GM21381 (cell line): ENCODE measurements at regions not wholly inside any gene's neighbourhood (a gene's known extent, or its start where the extent isn't known, plus 50 kb on each side); places are given as distances from the start of the nearest gene placed in this dataset.

Source experiments
- ATAC-seq: cut with Tn5 transposase; IDR thresholded peaks from one replicate; pipeline ENCODE4 v1.9.1; 2021; ENCODE audit warnings: mild to moderate bottlenecking, moderate library complexity; ENCODE audit not compliant: unreplicated experiment

DNA sequence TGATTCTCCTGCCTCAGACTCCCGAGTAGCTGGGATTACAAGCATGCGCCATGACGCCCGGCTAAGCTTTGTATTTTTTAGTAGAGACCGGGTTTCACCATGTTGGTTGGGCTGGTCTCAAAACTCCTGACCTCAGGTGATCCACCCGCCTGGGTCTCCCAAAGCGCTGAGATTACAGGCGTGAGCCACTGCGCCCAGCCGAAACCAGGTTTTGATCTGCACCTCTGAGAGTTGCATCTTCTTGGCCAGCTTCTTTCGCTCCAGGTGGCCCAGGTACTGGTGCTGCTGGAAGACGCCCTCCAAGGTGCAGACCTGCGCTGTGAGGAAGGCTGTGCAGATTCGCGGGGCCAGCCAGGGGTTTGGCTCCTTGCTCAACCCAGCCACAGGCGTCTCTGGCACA is 275.4 kb upstream of the LRRC3B start:
- ATAC-seq, result no peak

DNA sequence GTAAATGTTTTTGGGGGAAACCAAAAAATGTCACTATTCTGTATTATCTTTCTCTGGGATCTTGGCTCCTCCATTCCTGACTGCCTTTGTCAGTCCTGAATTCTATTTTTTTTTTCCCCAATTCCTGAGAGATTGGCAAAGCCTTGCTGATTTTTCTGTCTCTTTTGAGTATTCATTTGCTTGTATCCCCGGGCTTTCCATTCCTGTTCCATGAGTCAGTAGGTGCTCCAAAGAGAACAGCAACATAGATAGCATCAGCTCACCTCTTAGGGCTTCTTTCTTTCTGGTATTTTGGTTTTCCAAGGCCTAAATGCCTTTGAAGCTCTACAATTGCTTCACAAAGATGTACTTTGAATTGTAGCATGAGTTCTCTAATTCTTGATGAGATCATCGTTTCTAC is 271.7 kb upstream of the LRRC3B start:
- no peak for ATAC-seq

DNA sequence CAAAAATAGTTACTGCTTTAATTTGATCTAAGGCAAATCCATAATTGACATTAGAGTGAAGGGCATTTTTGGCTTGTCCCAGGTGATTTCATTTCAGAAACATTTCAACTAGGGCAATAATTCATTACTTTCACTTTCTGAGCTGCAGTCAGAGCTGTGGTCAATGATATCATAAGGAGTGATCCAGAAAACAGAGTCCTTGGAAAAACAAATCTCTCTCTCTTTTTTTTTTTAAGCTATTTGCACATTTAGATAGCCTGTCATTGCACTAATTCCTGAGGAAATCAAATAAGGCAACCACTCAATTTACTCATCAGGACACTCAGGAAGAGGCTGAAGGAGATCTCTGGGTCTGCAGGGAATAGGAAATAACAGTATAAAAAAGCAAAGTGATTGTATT is 269.5 kb upstream of the LRRC3B start:
- ATAC-seq, result no peak

DNA sequence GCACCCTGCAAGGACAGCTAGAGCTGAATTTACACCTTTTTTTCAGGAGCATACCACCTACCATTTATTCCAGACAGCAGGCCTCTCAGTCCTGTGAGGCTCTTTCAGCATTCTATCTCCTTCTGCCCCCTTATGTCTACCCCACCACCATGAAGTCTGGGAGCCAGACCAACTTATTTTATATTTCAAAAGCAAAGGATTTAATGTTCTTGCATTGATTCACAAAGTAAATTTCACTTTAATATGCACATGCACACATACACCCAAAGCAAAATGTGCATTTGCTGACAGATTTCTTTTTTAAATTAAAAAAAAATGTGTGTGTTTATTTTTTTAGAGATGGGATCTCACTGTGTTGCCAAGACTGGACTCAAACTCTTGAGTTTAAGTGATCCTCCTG is 264.2 kb upstream of the LRRC3B start:
- ATAC-seq, result no peak

DNA sequence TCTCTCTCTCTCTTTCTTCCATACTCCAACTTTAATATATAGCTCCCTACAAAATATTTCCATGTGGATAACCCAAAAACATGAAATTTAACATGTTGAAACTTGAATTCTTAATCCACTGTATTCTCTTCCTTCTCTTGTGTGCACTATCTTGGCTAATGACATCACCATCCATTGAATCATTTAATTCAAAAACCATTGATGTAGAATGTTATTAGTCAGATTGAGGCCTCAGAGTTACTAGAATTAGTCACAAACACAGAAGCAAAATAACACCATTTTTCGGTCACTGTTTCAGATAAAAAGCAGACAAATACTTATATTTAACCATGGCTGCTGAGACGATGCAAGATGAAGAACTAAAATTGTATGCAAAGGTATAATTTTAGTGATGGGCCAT is 256.9 kb upstream of the LRRC3B start:
- ATAC-seq, result no peak

DNA sequence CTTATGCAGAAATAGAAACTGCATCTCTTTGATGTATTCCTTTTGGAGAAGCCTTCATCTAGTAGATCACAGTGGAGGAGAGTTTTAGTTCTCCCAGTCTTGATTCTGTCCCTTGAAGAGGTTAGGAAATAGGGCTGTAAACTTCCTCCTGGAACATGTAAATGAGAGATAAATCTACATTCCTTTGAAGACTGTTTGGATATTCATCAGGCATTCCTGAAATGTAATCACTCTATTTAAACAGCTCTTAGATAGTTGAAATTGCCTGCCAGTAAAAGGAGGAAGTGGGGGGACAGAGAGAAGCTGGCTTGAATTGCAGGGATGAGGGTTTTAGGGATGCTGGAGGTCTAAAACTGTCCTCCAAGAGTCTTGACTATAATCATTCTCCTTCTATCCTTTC is 254.3 kb upstream of the LRRC3B start:
- ATAC-seq, result no peak

DNA sequence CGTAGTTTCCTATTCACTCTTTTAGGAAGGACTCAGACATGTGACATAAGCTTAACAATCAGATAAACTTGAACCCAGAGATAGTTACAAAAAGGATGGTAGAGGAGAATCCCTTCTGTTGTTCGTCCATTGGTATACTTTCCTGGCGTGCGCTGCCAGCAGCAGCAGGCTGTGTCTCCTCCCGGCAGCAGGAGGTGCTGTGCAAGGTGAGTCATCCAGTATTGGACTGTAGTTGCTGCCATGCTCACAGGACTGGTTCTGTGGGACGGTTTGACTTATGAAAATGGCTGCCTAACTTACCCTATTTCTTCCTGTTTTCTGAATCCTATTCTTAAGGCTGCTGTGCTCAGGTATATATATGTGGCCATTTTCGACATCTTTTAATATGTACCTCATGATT is 253.4 kb upstream of the LRRC3B start:
- no peak for ATAC-seq

DNA sequence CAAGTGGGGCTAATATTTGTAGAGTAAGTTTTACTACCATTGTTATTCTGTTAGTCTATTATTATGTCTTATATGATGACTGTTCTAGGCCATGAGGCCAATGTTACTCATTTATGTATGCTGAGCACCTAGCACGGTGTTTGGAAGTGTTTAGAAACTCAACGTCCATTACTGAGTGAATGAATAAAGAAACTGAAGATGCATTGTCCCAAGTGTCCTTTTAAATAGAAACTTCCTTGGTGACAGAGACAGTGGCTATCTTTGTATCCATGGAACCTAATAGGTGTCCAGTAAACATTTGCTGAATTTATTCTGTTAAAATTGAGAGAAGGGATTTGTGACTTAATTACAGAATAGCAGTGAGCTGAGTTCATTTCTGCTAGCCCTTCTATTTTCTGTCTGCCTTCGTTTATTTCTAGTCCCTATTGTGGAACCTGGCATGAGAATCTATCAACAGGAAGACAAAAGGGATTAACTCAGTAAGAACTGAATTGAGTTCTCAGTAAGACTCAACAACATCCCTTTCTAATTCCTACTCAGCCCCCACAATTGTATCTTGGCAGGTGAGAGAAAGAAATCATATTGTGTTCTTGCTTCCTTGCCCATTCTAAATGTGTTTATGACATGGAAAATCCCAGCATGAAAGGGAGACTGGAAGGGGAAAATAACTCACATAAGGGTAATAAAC is 246.6 kb upstream of the LRRC3B start:
- ATAC-seq, result no peak

DNA sequence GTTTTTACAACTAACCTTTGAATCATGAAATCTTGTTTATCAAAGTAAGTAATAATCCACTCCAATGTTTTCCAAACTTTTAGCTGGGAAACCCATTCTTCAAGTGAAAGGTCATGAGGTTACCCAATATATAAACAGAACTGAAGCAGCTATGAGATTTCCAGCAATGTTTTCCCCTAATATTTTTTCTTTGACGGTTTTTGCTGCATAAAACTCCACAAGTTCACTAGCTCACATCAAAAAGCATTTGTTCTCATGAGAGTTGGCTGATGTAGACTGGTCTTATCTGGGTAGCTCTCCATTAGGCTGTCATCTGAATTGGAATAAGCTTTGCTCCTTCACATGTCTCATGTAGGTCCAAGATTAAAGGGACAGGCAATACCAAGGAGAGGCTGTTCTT is 241.2 kb upstream of the LRRC3B start:
- no peak for ATAC-seq

DNA sequence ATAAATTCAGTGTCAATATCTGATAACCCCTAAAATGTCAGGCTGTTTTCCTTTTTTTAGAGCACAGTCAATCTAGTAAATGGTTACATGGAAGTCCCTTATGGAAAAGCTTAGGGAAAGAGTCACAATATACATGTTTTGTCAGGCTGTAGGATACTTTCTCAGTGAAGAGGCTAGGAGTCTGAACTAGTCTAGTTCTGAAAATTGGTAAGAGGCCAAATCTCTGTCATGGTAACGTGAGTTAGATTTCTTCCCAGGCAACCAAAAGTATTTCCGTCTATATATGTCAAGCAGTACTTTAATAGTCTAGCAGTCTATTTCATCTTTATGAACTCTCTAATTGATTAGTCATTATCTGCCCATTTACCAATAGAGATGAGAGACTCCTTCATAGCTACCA is 215.9 kb upstream of the LRRC3B start:
- no peak for ATAC-seq

DNA sequence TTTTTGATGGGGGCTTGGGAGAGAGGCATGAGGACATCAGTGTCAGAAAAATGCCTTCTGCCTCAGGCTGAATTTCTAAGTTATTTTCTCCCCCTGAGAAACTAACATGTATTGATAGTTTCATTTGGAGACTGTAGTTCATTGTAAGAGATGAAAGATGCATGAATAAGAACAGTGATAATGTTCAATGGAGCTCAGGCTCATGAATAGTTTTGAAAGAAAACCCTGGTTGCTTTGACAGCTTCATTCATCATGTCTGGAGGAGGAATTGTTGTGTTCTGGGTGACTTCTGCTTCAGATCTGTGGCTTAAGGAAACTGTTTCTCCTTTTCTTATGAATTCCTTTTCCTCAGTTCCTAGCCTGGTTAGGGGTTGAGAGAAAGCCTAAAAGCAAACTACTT is 204.0 kb upstream of the LRRC3B start:
- ATAC-seq, result no peak

DNA sequence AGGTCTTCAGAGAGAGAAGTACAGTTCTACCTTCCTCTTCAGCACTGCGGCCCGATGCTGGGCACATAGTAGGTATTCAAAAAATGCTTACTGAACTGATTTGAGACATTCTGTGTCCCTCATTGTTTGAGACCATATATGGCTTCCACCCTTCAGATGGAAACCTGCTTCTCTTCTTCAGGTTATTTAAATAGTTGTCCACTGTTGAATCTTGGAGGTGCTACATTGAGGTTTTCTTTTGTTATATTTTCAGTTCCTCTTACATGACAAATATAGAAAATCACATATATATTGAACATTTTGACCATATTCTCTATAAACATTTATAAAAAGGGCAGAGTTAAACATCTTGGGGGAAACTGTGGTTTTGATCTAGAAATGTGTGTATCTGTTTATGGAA is 200.2 kb upstream of the LRRC3B start:
- peak; percentile 88 for ATAC-seq

DNA sequence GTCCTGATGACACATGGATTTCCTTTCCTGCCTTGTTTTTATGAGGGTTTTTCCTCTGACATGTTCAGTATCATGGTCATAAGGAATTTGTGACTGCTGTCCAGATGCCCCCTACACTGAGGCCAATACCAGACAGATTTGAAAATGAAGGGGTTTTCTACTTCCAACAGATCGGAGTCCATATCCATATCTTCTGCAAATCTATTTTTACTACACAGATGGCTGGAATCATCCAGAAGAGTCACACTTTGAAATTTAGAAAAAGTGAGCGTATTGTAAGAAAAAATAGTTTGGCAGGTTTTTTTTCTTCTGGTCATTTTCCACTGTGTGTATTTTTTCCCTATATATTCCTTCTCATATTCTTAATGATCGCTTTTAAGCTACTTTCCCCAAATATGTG is 197.5 kb upstream of the LRRC3B start:
- no peak for ATAC-seq

DNA sequence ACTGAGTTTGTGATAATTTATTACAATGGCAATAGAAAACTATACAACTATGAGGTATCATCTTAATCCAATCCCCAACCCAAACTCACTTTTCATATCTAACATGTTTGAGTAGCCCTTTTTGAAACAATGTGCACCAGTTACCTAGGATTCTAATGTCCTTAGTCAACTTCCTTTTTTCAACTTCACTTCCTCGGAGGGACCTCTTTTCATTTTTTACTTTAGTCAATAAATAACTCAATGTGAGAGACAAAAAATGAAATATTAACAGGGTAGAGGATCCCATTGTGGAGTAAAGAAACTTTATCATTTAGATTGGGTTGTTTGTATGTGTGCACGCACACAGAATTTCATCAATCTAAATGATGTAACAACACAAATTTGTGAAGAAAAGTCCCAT is 193.6 kb upstream of the LRRC3B start:
- no peak for ATAC-seq

DNA sequence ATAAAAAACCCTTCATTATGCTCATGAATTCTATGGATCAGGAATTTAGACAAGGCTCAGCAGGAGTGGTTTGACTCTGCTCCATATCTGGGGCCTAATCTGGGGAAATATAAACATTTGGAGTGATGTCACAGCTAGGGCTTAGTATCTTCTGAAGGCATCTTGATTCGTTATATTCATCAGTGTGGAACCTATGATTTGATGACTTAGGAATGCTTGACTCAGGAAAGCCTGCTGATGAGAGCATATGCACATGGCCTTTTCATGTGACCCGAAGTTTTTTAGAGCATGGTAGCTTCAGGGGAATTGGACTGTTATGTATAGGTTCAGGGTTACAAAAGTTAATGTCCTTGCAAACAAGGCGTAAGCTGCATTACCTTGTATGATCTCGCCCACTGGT is 184.9 kb upstream of the LRRC3B start:
- no peak for ATAC-seq

DNA sequence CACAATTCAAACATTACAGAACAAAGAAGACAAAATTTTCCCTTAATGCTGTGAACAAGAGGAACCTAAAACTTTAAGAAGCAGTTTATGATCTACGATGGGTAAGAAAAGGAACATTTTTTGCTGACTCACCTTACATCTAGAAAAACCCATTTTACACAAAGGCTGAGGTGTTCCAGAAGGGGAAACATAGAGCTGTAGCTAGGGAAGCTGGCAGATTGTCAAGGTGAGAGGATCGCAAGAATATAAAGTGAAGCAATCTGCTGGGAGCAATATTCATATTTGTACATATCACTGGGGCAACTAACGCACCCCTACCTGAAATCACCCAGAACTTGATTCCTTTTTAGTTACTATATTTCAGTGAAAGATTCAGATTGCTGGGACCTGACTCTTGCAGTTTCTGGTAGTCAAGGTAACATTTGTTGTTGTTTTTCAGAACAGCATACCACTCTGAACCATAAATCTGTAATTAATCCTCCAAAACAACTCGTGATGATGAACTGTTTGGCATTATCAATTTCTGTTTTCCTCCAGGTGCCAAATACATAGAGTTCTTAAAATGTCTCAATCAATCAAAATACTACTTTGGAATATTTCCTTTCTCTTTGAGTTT is 184.1 kb upstream of the LRRC3B start:
- ATAC-seq, result no peak

DNA sequence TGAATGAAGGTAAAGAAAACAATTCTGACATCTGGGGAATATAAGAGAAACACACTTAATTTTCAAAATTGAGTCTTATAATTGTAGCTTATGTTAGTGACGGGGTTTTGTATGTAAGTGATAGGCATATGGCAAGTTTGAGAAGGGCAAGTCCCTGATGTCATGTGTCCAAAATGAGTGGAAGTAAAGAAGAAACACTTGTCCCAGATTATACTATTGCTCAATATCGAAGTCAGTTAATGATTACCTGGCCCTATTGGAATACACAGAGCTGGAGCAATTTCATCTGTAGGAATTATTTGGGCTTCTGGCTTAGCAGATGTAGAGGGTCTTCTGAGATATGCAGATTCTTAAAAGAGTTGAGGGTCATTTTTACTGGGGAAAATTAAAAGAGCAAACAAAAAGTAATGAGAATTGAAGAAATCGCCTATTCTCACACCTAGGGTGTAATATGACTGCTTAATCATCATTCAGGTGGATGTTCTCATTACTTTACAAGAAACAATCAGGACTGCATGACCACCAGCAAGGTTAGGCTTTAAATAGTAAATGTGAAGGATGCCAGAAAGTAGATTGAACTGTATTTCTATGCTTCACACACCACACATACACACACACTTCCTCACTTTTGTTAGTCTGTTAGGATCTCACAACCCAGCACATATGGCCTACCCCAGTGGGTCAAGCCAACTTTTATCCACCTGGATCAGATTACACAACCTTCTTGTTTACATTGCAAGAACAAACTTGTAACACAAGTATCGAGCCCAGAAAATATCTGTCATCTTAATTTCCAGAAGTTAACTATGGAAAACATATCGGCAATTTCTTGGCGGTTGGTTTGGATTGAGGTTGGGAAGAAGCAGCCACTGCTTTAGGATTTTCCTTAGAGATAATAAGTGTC is 183.3 kb upstream of the LRRC3B start:
- no peak for ATAC-seq

DNA sequence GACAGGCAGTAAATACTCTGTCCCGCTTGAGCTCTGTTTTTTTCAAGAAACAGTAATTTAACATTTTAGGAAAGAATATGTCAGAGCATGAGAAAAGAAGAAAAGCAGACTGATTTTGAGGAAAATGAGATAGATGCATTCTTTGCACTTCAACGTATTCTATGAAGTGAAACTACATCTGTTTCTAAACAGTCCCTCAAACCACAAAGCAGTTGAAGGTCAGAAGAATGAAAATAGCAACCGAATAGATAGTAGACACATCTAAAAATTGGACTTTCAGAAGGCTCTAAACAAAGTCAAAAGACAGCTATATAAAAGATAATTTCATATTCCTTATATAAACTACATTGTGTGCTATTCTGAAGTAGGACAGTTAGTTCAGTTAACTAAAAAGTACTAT is 172.6 kb upstream of the LRRC3B start:
- ATAC-seq, result peak; percentile 71

DNA sequence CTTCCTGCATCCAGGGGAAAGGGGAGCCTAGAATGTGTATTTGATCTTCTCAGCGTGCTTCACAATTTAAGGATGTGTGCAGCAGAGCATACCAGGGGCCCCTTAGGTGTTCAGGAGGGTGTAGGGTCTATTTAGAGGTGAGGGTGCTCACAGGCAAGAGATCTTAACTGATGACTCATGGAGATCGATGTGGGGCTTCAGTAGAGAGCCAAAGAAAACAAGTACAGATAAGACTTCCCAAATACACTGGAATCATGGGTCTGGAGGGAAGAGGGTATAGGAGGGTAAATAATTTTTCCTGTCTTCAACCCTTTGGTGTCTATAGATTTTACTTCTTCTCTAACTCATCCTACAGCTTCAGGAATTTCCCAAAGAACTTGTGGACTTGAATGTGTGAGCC is 170.2 kb upstream of the LRRC3B start:
- ATAC-seq, result no peak

DNA sequence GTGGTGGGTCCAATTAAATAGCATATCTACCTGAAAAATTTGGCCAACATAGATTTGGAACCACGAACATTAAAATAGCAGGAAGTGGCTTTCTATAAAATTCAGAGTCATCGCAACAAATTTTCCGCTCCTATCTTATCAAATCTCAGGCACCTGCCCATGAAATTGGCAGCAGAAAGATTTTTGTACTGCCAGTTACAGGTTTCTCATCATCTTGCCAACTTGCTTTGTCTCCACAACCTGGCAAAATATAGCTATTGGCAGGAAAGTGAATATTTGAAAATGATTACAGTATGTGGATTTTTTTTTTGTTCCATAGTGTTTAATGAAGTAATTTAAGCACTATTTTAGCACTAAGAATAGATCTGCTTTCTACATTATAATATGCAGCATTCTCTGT is 161.6 kb upstream of the LRRC3B start:
- no peak for ATAC-seq

DNA sequence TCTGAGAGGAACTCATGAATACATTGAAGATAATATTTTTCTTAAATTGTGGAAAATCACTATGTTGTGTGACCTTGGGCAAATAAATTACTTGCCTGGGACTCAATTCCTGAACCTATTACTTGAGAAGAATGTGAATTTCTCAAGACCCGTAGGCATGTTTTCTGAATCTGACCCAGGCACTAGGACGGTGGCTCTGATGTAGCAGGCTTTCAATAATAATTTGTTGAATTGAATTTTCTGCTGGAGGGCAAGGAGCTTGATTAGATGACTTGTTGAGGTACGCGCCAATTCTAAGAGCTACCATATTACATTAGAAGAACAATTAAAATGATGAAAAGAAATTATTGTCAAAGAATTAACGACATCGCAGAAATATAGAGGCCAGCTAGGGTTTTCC is 150.2 kb upstream of the LRRC3B start:
- no peak for ATAC-seq

DNA sequence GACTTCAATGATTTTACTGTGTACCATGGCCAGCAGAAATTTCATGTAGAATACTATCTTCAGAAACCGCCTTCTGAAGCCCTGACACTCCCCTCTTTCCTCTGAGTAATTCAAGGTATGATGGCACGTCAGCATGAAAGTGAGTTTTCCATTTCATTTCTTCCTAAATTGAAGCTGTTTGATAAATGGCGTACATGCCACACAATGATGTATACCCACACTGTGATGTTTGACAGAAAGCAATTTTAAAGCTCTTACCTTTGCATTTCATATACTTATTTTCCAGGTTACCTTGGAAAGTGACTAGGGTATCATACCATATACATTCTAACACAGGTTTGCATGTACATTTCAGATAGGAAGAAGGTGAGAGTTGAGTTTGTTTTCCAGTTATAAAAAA is 147.9 kb upstream of the LRRC3B start:
- no peak for ATAC-seq
